Testis (tissue), 2 donors: ENCODE measurements at regions not wholly inside any gene's neighbourhood (a gene's known extent, or its start where the extent isn't known, plus 50 kb on each side); places are given as distances from the start of the nearest gene placed in this dataset.
"Not testable (repeated sequence)": the region's sequence is repeated elsewhere in the genome, so short reads cannot be mapped to it uniquely, and the experiment has no call there.

ENCODE experiments used
- POLR2A ChIP-seq: fragments of 450-650 bp; IDR thresholded peaks from one replicate; pipeline ENCODE4 v1.6.1; 2017; ENCODE audit warnings: antibody characterized with exemption, mild to moderate bottlenecking, moderate library complexity
- TF ChIP-seq, protein P1 (sequence below), 3 experiments: fragments of 450-650 bp in 2 of 3; fragments of 200-600 bp in 1 of 3; sonication (generic) in 1 of 3; IDR thresholded peaks; one replicate each; pipeline ENCODE4 v1.5.1; 2016 to 2019; ENCODE audit warnings: antibody characterized with exemption in 3 of 3, mild to moderate bottlenecking in 2 of 3, moderate library complexity in 1 of 3

DNA sequence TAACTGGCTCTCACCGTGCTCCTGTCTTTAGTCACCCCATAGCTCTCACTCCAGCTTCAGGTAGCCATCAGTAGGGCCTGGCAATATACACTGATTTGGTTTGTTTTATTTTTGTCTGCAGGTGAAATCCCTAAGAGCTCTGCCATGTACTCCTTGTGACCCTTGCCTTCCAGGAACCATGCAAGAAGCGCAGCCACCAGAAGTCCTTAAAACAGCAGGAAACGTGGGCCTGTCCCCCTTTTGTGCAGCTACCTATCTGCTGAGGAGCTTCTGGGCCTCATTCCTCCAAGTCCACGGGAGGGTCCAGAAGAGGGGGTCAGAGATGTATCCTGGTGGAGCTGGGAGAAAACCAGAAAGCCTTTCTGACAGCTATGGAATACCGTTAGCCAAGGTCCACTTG, 399.1 kb downstream of the FAM72C start:
- not testable (repeated sequence) for TF ChIP-seq POLR2A
- TF ChIP-seq, protein P1, sequence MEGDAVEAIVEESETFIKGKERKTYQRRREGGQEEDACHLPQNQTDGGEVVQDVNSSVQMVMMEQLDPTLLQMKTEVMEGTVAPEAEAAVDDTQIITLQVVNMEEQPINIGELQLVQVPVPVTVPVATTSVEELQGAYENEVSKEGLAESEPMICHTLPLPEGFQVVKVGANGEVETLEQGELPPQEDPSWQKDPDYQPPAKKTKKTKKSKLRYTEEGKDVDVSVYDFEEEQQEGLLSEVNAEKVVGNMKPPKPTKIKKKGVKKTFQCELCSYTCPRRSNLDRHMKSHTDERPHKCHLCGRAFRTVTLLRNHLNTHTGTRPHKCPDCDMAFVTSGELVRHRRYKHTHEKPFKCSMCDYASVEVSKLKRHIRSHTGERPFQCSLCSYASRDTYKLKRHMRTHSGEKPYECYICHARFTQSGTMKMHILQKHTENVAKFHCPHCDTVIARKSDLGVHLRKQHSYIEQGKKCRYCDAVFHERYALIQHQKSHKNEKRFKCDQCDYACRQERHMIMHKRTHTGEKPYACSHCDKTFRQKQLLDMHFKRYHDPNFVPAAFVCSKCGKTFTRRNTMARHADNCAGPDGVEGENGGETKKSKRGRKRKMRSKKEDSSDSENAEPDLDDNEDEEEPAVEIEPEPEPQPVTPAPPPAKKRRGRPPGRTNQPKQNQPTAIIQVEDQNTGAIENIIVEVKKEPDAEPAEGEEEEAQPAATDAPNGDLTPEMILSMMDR (IDR thresholded peaks at IDR 0.05), result not testable (repeated sequence)
